SK-N-SH (cell line): ENCODE measurements at regions not wholly inside any gene's neighbourhood (a gene's known extent, or its start where the extent isn't known, plus 50 kb on each side); places are given as distances from the start of the nearest gene placed in this dataset.
"Not testable (repeated sequence)": the region's sequence is repeated elsewhere in the genome, so short reads cannot be mapped to it uniquely, and the experiment has no call there.

Experiments
- CTCF ChIA-PET: fragments of 300-600, 350-600 bp; formaldehyde crosslinking; extraction: SDS; loops from one replicate; lab custom pipeline; 2021; lab: Yijun Ruan, JAX
- POLR2A ChIA-PET: fragments of 350-600 bp; sonication (Branson Sonifier 250); formaldehyde crosslinking; extraction: SDS; loops from one replicate; lab custom pipeline; 2020; ENCODE audit warnings: antibody characterized with exemption, inconsistent platforms; lab: Yijun Ruan, JAX
- DNase-seq: peaks from one replicate; pipeline ENCODE4 v3.0.0; 2012
- H2AFZ ChIP-seq: fragments of 200-600 bp; sonication (generic); 2 replicates; pipeline ENCODE4 v1.8.1; 2016; ENCODE audit warnings: antibody characterized with exemption, mild to moderate bottlenecking, low read depth
- H3F3A ChIP-seq: fragments of 200-600 bp; sonication (generic); replicated peaks from 2 replicates; pipeline ENCODE3; 2016; ENCODE audit warnings: antibody characterized with exemption, mild to moderate bottlenecking; ENCODE audit not compliant: insufficient read depth
- H3K27ac ChIP-seq, 2 experiments: fragments of 200-500 bp in 1 of 2; fragments of 200-600 bp in 1 of 2; sonication (Bioruptor generic) in 1 of 2; sonication (generic), shearing (Covaris generic) in 1 of 2; 2 replicates each; pipeline versions ENCODE4 v1.5.1 to v1.6.1; 2014 to 2016; ENCODE audit warnings: low read depth in 2 of 2, inconsistent platforms in 1 of 2, low read length in 1 of 2, mild to moderate bottlenecking in 1 of 2, mixed read lengths in 1 of 2
- H3K27me3 ChIP-seq: fragments of 200-600 bp; sonication (generic), shearing (Covaris generic); 2 replicates; pipeline ENCODE4 v1.6.1; 2016; ENCODE audit warnings: mixed run types; ENCODE audit not compliant: insufficient read depth
- H3K36me3 ChIP-seq, 2 experiments: fragments of 200-500 bp in 1 of 2; fragments of 200-600 bp in 1 of 2; sonication (Bioruptor generic) in 1 of 2; sonication (generic) in 1 of 2; replicated peaks in 1 of 2; 2 replicates each; pipeline versions ENCODE3 to v1.5.1; 2014 to 2016; ENCODE audit warnings: low read length in 1 of 2, mild to moderate bottlenecking in 1 of 2; ENCODE audit not compliant: insufficient read depth in 2 of 2, control insufficient read depth in 1 of 2
- H3K4me1 ChIP-seq, 2 experiments: fragments of 200-500 bp in 1 of 2; fragments of 200-600 bp in 1 of 2; sonication (Bioruptor generic) in 1 of 2; sonication (generic), shearing (Covaris generic) in 1 of 2; 2 replicates each; pipeline versions ENCODE4 v1.5.1 to v1.6.1; 2014 to 2016; ENCODE audit warnings: low read depth in 1 of 2, low read length in 1 of 2, mixed run types in 1 of 2; ENCODE audit not compliant: insufficient read depth in 2 of 2, control insufficient read depth in 1 of 2
- H3K4me2 ChIP-seq: fragments of 200-600 bp; sonication (generic), shearing (Covaris generic); 2 replicates; pipeline ENCODE4 v1.6.1; 2017; ENCODE audit warnings: mixed run types
- H3K4me3 ChIP-seq, 2 experiments: fragments of 200-500 bp in 1 of 2; fragments of 200-600 bp in 1 of 2; sonication (Bioruptor generic) in 1 of 2; sonication (generic), shearing (Covaris generic) in 1 of 2; 2 replicates each; pipeline versions ENCODE4 v1.5.1 to v1.8.1; 2014 to 2016; ENCODE audit warnings: low read depth in 2 of 2, inconsistent platforms in 1 of 2, low read length in 1 of 2, mild to moderate bottlenecking in 1 of 2, mixed read lengths in 1 of 2, moderate library complexity in 1 of 2
- H3K79me2 ChIP-seq: fragments of 200-600 bp; sonication (generic); 2 replicates; pipeline ENCODE4 v1.8.1; 2017; ENCODE audit warnings: mild to moderate bottlenecking; ENCODE audit not compliant: insufficient read depth
- H3K9ac ChIP-seq: fragments of 200-600 bp; sonication (generic); 2 replicates; pipeline ENCODE4 v1.6.1; 2017; ENCODE audit warnings: mixed run types
- H3K9me2 ChIP-seq: fragments of 200-600 bp; sonication (generic); 2 replicates; pipeline ENCODE4 v1.6.1; 2017; ENCODE audit warnings: mixed run types
- H3K9me3 ChIP-seq: fragments of 200-600 bp; sonication (generic); 2 replicates; pipeline ENCODE4 v1.6.1; 2017; ENCODE audit warnings: mixed run types, mild to moderate bottlenecking, moderate library complexity
- H4K20me1 ChIP-seq: fragments of 200-600 bp; sonication (generic); 2 replicates; pipeline ENCODE4 v1.6.1; 2017; ENCODE audit warnings: mild to moderate bottlenecking, mixed run types; ENCODE audit not compliant: insufficient read depth
- CHD2 ChIP-seq: fragments of 150-350 bp; IDR thresholded peaks from 2 replicates; pipeline ENCODE4 v1.6.1; 2018; ENCODE audit warnings: low read length; ENCODE audit not compliant: partially characterized antibody
- MEF2A ChIP-seq: IDR thresholded peaks from 2 replicates; pipeline ENCODE4 v1.4.0; 2012; ENCODE audit warnings: low read depth, borderline replicate concordance
- POLR2AphosphoS5 ChIP-seq: IDR thresholded peaks from 2 replicates; pipeline ENCODE4 v1.6.1; 2012; ENCODE audit warnings: low read depth, low read length
- REST ChIP-seq: IDR thresholded peaks from 2 replicates; pipeline ENCODE4 v1.6.1; 2012; ENCODE audit warnings: mild to moderate bottlenecking, low read depth, low read length, moderate library complexity
- SIN3A ChIP-seq: IDR thresholded peaks from 2 replicates; pipeline ENCODE4 v1.6.1; 2012; ENCODE audit warnings: low read depth, mild to moderate bottlenecking, low read length, moderate library complexity, borderline replicate concordance
- TAF1 ChIP-seq: IDR thresholded peaks from 2 replicates; pipeline ENCODE4 v1.6.1; 2012; ENCODE audit warnings: low read depth, mild to moderate bottlenecking, low read length, moderate library complexity, borderline replicate concordance
- TEAD4 ChIP-seq: IDR thresholded peaks from 2 replicates; pipeline ENCODE4 v1.4.0; 2012; ENCODE audit warnings: mild to moderate bottlenecking, borderline replicate concordance; ENCODE audit not compliant: insufficient read depth
- WGBS: methylation state at CpG from one replicate; pipeline ENCODE4 v1.1.6; 2017; ENCODE audit warnings: low lambda C conversion rate; 5-methylcytosine and 5-hydroxymethylcytosine counted together

GRCh38 chr12:30544704-30545103, 151.0 kb downstream of the IPO8 start:
- POLR2A ChIA-PET, H2AFZ ChIP-seq, DNase-seq, H3K9me3 ChIP-seq, H3K9me2 ChIP-seq, H3K4me2 ChIP-seq, H3K79me2 ChIP-seq, H3K4me3 ChIP-seq, H3K4me1 ChIP-seq, H3K27me3 ChIP-seq, H3K9ac ChIP-seq, H3K27ac ChIP-seq, H3K36me3 ChIP-seq, H4K20me1 ChIP-seq, H3F3A ChIP-seq: not testable (repeated sequence)
- CTCF ChIA-PET = interaction anchor here (0.6 kb wide), 1 partner anchor 10 kb away, joined by 3 read pairs; no protein-coding TSS in a partner anchor
- 59% methylated on average over 3 of the region's 3 CpGs for whole genome bisulfite sequencing

GRCh38 chr12:30537228-30537627, 158.4 kb downstream of the IPO8 start:
- no peaks in the 10 kb centered on the region for H3K79me2 ChIP-seq
- H3K9me2 ChIP-seq = no peaks in the 10 kb centered on the region
- ChIA-PET CTCF (interaction anchor here (0.6 kb wide), 1 partner anchor 9 kb away, joined by 3 read pairs; no protein-coding TSS in a partner anchor), POLR2A (no interaction called here)
- no peak overlapping the region for H3K4me2 ChIP-seq
- H3F3A ChIP-seq = no peaks in the 10 kb centered on the region
- no peak overlapping the region for H2AFZ ChIP-seq
- WGBS = 49% methylated on average over 2 of the region's 2 CpGs
- H3K9ac ChIP-seq = no peak overlapping the region
- DNase-seq = no peak
- no peaks in the 10 kb centered on the region for H3K4me1 ChIP-seq
- H3K36me3 ChIP-seq = no peaks in the 10 kb centered on the region
- H4K20me1 ChIP-seq = no peaks in the 10 kb centered on the region
- TF ChIP-seq TAF1 = no peak
- no peak for TF ChIP-seq TEAD4
- no peak for TF ChIP-seq MEF2A
- TF ChIP-seq POLR2AphosphoS5 = no peak
- TF ChIP-seq SIN3A = no peak
- no peak for TF ChIP-seq CHD2
- no peak for TF ChIP-seq REST
- H3K4me3 ChIP-seq = no peak overlapping the region
- H3K27ac ChIP-seq = no peak overlapping the region
- H3K27me3 ChIP-seq = no peaks in the 10 kb centered on the region
- H3K9me3 ChIP-seq = no peaks in the 10 kb centered on the region
